Osteoblast (primary cell): ENCODE measurements at regions not wholly inside any gene's neighbourhood (a gene's known extent, or its start where the extent isn't known, plus 50 kb on each side); places are given as distances from the start of the nearest gene placed in this dataset.
A peak's percentile ranks its signal among the peaks of the same experiment; 100 is the strongest.

Source experiments
- DNase-seq: peaks from one replicate; pipeline ENCODE4 v3.0.0; 2011; ENCODE audit warnings: low spot score, mixed read lengths; ENCODE audit not compliant: insufficient read length; ENCODE audit errors: missing footprints
- H2AFZ ChIP-seq: 2 replicates; pipeline ENCODE4 v1.6.0; 2011; ENCODE audit warnings: mild to moderate bottlenecking, low read length
- H3K27ac ChIP-seq: 2 replicates; pipeline ENCODE4 v1.5.1; 2011; ENCODE audit warnings: mild to moderate bottlenecking, low read depth, low read length, moderate library complexity
- H3K27me3 ChIP-seq: 2 replicates; pipeline ENCODE4 v1.6.0; 2012; ENCODE audit warnings: mild to moderate bottlenecking, control low read depth, inconsistent platforms, low read length, moderate library complexity; ENCODE audit not compliant: insufficient read depth
- H3K36me3 ChIP-seq: 2 replicates; pipeline ENCODE4 v1.5.1; 2011; ENCODE audit warnings: mild to moderate bottlenecking, low read length, control low read depth, moderate library complexity; ENCODE audit not compliant: insufficient read depth
- H3K4me1 ChIP-seq: 2 replicates; pipeline ENCODE4 v1.5.1; 2011; ENCODE audit warnings: mild to moderate bottlenecking, low read length, control low read depth, moderate library complexity; ENCODE audit not compliant: insufficient read depth
- H3K4me2 ChIP-seq: 2 replicates; pipeline ENCODE4 v1.6.0; 2011; ENCODE audit warnings: mild to moderate bottlenecking, low read length; ENCODE audit not compliant: insufficient read depth
- H3K4me3 ChIP-seq: fragments of 200-600 bp; sonication (generic); 3 replicates; pipeline ENCODE4 v1.5.1; 2012; ENCODE audit warnings: mild to moderate bottlenecking, low read length, inconsistent platforms; ENCODE audit not compliant: insufficient read depth
- H3K79me2 ChIP-seq: 2 replicates; pipeline ENCODE4 v1.6.0; 2012; ENCODE audit warnings: mild to moderate bottlenecking, low read length, control low read depth, inconsistent platforms; ENCODE audit not compliant: insufficient read depth
- H3K9me3 ChIP-seq: 2 replicates; pipeline ENCODE4 v1.5.1; 2011; ENCODE audit warnings: low read depth, low read length, control low read depth
- H4K20me1 ChIP-seq: 2 replicates; pipeline ENCODE4 v1.6.0; 2012; ENCODE audit warnings: mild to moderate bottlenecking, low read length, control low read depth; ENCODE audit not compliant: insufficient read depth
- CTCF ChIP-seq: IDR thresholded peaks from 2 replicates; pipeline ENCODE4 v1.5.1; 2011; ENCODE audit warnings: mild to moderate bottlenecking, low read depth, low read length, moderate library complexity; ENCODE audit errors: extremely low read depth

GRCh38 chr17:70780031-70780430, 610.7 kb downstream of the KCNJ2 start:
- Histone ChIP-seq H3K4me3 (no peak overlapping the region), H2AFZ (no peak overlapping the region), H3K4me1 (no peaks in the 10 kb centered on the region), H4K20me1 (no peaks in the 10 kb centered on the region), H3K27ac (no peak overlapping the region), H3K79me2 (no peaks in the 10 kb centered on the region), H3K9me3 (no peaks in the 10 kb centered on the region), H3K27me3 (no peaks in the 10 kb centered on the region), H3K36me3 (no peaks in the 10 kb centered on the region), H3K4me2 (no peak overlapping the region)
- TF ChIP-seq CTCF: no peak
- DNase-seq: no peak

GRCh38 chr17:70786081-70786480, 616.7 kb downstream of the KCNJ2 start:
- Histone ChIP-seq H3K27me3 (no peaks in the 10 kb centered on the region), H2AFZ (no peak overlapping the region), H3K4me3 (no peak overlapping the region), H3K79me2 (no peaks in the 10 kb centered on the region), H4K20me1 (no peaks in the 10 kb centered on the region), H3K4me1 (no peaks in the 10 kb centered on the region), H3K4me2 (no peak overlapping the region), H3K36me3 (no peaks in the 10 kb centered on the region), H3K27ac (no peak overlapping the region), H3K9me3 (peaks cover 2% of the 10 kb centered on the region)
- no peak for TF ChIP-seq CTCF
- DNase-seq: peak; percentile 14

GRCh38 chr17:70787721-70788300, 618.5 kb downstream of the KCNJ2 start:
- Histone ChIP-seq H3K79me2 (no peaks in the 10 kb centered on the region), H4K20me1 (no peaks in the 10 kb centered on the region), H3K36me3 (no peaks in the 10 kb centered on the region), H3K4me2 (no peak overlapping the region), H3K27ac (no peak overlapping the region), H3K27me3 (no peaks in the 10 kb centered on the region), H3K4me3 (no peak overlapping the region), H3K4me1 (no peaks in the 10 kb centered on the region), H3K9me3 (peaks cover 2% of the 10 kb centered on the region), H2AFZ (no peak overlapping the region)
- no peak for TF ChIP-seq CTCF
- no peak for DNase-seq

GRCh38 chr17:70791748-70792443, 622.6 kb downstream of the KCNJ2 start:
- Histone ChIP-seq H3K4me3 (no peak overlapping the region), H3K36me3 (no peaks in the 10 kb centered on the region), H3K4me2 (no peak overlapping the region), H3K27me3 (no peaks in the 10 kb centered on the region), H3K27ac (no peak overlapping the region), H3K4me1 (no peaks in the 10 kb centered on the region), H4K20me1 (no peaks in the 10 kb centered on the region), H3K79me2 (no peaks in the 10 kb centered on the region), H2AFZ (no peak overlapping the region), H3K9me3 (peaks cover 2% of the 10 kb centered on the region)
- DNase-seq: no peak
- TF ChIP-seq CTCF: no peak
